Iris pigment epithelial cell (primary cell): ENCODE measurements at regions not wholly inside any gene's neighbourhood (a gene's known extent, or its start where the extent isn't known, plus 50 kb on each side); places are given as distances from the start of the nearest gene placed in this dataset.

ENCODE experiments used
- DNase-seq: peaks from one replicate; pipeline ENCODE4 v3.0.0-alpha.2; 2011; ENCODE audit warnings: low read depth

DNA sequence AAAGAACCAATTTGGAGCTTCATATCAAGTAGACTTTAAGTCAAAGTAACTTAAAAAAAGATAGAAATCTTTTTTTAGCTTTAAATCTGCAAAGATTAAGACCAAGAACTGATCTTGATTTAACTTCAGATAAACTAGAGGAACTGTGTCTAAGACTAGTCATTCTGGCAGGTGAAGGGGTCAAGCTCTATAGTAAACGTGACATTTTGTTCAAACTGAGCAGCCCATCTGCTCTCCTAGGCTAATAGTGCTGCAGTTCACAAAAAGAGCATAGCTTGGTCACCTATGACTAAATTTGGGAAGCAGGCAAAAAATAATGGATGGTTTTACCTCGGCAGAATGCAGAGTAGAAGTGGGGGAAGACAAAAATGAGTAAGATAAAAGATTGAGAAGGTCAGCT lies 168.8 kb upstream of the ALCAM start:
- DNase-seq, result no peak

DNA sequence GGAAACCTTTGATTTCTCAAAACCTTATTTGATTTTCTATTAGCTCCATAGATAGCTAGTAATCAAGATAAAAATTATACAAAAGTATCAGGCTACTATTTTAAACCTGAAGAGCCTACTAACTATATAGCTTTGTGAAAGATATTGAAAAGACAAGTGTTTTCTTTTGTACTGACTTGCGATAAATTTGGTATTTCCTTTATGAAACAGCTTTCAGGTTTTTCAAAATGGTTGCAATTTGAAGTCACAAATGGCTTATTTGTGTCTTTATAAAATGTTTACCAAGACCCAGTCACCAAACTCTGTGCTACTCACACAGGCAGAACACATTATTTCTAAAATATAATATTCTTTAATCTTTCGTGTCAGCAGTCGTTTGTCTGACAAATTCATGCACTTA lies 167.5 kb upstream of the ALCAM start:
- no peak for DNase-seq

DNA sequence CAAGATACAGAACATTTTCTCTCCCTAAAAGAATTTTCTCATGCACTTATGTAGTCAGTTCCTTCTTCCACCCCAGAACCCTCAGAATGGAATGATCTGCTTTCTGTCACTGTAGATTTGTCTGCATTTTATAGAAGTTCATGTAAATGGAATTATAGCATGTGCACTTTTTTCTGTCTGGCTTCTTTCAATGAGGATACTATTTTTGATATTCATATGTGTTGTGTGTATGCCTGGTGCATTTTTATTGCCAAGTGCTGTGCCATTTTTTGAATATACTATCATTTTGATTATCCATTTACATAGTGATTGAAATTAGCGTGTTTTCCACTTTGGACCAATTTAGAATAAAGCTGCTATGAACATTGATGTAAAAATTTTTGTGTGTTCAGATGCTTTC lies 156.6 kb upstream of the ALCAM start:
- DNase-seq, result no peak

DNA sequence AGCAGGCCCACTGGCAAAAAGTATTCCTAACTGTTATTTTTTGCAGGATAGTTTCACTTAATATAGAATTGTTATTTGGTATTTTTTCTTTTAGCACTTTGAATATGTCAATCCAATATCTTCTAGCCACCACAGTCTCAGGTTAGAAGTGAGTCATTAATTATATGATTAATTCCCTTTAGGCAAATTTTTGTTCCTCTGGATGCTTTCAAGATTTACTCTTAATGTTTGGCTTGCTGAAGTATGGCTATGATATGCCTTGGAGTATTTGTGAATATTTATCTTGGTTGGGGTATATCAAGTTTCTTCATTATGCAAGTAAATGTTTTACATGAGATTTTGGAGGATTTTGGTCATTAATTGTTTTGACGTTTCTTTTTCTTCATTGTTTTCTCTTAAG lies 152.1 kb upstream of the ALCAM start:
- DNase-seq, result no peak

DNA sequence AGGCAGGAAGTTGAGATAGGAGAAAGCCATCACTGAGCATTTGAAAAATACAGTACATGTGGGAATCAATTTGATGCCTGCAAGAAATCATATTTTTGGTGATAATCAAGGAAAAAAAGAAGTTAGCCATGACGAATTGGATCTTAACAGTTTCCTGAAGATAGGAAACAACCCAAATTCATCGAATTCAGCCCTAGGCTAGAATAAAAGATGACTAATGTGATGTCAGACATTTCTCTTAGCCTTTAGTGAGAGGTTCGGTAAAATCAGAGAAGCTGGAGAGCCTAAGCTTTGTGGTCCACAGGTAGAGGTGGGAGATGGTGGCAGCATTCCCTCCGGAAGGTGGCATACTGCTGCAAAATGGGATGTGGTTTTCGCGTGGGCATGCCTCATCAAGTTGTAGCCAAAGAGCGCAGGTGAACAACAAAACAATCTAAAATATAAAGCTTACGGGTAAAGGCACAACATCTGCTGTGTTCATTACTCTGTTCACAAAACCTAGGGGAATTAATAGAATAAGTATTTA lies 144.1 kb upstream of the ALCAM start:
- no peak for DNase-seq

DNA sequence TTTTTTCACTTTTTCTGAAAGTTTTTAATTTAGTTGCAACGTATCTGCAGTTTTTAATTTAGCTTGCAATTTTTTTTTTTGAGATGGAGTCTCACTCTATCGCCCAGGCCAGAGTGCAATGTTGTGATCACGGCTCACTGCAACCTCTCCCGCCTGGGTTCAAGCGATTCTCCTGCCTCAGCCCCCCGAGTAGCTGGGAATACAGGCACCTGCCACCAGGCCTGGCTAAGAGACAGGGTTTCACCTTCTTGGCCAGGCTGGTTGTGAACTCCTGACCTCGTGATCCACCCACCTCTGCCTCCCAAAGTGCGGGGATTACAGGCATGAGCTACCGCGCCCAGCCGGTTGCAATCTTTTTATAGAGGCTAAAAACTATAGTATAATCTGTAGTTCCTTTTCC lies 142.9 kb upstream of the ALCAM start:
- DNase-seq, result no peak

DNA sequence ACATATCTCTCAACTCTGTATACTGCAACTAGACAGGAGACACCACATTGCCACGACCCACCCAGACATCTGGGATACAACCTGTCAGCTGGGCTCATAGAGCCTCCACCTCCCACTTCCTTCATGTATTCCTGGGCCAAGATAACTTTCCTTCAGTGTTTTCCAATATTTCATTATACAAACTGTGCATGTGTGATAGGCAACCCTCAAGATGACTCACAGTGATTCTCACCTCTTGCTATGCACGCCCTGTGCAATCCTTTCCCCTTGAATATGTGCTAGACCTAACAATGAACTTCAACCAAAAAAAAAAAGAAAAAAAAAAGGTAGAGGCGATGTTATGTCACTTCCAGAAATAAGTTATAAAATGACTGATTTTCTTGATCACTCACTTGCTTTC lies 138.0 kb upstream of the ALCAM start:
- peak; percentile 25 for DNase-seq

DNA sequence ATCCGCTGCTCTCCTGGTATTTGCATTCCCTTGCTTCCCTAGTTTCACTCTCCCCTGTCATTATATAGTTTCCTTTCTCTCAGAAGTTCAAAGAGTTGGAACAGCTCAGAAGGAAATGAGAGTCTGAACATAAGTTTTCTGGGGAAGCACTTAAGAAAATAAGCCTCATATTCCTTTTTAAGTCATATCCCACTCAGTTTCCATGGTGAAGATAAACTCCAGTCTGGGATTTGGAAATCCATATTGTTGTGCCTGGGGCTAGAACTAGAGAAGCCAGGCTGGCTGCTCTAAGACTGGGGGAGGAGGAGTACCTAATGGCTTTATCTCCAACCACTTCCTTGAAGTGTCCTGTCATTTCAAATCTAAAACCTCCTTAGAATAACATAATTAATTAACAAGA lies 134.2 kb upstream of the ALCAM start:
- DNase-seq, result no peak

DNA sequence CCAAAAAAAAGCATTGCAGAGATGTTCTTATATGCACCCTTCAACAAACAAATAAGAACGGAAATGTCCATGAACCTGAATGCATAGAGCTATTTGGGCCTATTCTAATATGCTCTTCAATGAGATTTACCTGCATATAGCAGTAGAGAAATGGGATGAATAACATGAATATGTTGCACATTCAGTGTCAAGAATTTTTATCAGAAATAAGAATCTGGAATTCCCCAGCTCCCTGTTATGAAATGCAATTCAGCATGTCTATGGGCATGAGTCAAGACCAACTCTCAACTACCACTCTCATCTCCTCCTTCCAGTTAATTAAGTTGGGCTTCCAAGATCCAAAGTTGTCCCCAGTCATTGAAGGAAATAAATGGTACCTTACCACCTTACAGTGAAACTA lies 133.7 kb upstream of the ALCAM start:
- peak; percentile 56 for DNase-seq

DNA sequence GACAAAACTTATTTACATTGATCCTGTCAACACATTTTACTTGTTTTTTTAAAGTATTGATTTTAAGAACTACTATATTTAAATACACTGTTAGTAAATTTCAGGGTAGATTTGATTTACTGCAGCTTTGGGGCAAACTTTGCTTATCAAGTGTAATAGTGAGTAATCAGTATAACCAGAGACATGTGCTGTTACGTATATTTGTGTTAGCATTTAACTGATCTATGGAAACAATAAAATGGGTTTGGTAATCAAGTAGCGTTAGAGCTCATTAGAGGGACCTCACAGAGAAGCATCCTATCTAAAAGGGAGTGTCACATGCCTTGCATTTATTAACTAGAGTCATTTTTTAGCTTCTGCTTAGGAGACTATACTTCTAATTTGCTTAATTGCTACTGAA lies 131.5 kb upstream of the ALCAM start:
- DNase-seq, result no peak

DNA sequence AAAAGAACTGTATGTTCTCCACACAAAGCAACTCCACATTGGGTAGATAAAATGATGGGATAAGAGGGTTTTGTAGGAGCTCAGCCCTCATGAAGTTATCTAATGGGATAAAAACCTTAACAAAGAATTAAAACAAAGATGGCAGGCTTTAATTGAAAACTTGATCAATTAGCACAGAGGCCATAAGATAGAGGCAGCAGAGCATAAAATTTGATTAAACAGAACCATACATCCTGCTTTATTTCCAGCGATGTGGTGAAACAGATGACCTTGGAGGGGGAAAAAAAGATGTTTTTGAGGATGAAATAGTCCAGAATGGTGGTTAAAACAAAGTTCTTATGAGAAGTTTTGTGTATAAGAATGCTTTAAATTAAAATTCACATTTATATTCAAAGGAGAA lies 130.9 kb upstream of the ALCAM start:
- DNase-seq, result no peak

DNA sequence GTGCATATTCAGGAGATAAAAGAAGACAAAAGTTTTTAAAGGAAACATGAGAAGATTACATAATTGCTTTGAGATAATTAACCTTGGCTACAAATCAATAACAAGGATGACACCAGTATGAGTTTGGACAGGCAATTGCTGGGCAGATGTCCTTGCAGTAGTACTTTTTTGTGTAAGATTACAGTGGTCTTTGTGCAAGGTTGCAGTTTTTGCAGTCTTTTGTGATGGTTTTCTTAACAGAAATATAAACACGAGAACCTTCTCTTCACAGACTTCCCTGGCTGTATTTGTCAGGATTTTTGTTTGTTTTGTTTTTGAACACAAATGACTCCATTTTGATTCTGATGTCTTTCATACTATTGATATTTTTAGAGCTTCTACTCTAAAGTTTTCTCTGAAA lies 128.3 kb upstream of the ALCAM start:
- no peak for DNase-seq

DNA sequence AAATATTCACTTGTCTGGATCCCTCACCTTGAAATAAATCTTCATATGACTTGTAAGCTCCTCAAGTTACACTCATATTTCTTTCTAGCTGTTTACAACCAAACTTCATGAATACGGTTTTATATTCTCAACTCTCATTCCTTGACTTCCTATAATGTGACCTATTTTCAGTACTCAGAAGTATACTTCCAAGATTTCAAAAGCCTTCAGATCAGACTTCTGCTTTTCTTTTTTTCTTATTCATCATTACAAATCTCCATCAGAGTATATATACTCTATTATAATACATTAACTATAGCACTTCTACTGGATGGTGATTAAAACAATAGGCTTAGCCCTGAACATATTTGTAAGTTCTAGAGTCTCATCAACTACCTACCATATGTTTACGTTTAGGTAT lies 123.6 kb upstream of the ALCAM start:
- no peak for DNase-seq

DNA sequence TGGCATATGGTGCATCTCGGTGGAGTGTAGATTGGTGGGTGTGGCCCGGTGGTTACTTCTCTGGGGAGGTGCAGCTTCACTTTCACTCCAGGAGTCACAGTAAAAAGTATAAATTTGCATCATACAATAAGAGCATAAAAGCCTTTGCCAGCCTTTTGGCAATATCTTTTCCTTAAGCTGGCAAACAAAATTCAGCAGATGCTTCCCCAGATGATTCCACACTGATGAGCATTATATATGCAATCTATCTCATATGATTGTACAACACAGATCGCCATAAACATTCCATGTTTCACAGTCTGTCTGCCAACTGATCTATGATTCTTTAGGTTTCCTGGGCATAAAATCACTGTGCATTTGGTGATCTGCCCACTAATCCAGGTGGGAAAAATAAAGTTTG lies 120.2 kb upstream of the ALCAM start:
- DNase-seq, result no peak

DNA sequence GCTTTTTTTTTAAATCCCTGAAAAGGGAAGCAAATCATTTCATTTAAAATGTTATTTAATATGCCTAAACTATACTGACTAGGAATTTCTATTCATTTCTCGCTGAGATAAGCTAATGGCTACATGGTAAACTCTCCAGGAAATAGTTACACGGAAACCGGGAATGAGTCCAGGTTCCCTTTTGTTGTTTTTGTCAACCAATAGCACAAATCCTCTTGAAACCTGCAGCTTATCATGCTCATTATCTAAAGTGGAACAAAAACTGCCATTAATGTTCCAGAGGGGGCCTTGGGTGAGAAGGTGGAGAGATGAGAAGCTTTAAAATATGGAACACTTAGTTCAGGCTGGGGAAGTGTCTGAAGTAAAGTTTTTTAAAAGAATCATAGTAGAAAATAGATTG lies 113.5 kb upstream of the ALCAM start:
- DNase-seq, result peak; percentile 23

DNA sequence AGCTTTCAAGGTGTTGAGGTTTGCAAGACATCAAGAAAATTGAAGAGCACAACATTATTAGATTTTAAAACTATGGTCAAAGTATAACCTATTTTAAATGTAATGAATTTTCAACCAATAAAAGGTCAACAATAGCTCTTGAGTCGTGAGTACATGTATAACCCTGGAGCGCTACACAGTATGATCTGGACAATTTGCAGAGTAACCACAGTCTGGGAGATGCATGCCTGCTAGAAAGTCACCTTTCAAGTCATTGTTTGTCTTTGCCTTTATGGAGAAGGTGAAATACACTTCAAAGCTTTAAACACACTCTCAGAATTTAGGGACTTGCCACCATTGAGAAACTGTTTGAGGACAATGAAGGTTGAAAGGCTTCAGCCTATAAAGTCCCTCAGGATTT lies 112.6 kb upstream of the ALCAM start:
- DNase-seq, result no peak

DNA sequence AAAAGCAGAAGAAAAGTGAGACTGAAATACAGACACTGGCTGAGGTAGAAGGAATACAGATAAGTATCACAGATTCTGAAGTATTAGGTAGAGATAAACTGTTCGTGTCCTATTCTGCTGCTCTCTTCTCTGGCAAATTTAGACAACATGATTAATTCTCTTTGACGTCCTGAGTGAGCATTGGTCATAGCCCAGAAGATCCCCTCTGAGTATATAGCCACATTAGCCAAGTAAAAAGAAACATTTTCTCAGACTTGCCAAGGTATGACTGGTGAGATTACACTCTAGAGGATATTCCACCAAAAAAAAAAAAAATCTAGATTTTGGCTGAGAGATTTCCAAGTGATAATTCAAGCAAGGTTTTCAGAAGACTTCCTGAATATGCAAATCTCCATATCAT lies 111.4 kb upstream of the ALCAM start:
- DNase-seq, result peak; percentile 25

DNA sequence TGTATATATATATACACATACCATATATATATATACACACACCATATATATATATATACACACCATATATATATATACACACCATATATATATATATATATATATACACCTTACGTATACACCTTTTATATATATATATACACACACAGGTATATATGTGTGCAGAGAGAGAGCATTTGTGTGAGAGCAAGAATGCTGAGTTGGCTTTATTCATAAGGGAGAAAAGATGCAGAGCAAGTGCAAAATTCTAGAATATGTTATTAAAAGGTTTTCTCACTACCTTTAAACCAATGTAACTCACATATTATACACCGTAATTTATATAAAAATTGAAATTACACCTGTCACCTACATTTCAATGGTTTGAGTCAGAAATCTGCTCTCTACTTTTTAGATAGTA lies 107.2 kb upstream of the ALCAM start:
- DNase-seq, result no peak

DNA sequence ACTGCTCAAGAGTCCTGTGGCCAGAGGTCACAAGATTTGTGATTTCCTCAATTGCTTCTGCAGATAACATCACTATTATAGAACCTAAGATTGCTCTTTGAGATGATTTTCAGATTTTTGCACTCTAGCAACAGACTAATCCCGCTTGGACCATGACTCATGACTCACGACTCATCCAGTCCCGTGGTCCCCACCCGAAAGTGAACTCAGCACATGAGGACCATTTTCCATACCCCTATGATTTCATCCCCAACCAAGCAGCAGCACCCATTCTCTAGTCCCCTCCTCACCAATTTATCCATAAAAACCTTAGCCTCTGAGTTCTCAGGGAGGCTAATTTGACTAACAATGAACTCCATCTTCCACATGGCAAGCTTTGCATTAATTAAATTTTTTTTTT lies 106.3 kb upstream of the ALCAM start:
- DNase-seq, result peak; percentile 26

DNA sequence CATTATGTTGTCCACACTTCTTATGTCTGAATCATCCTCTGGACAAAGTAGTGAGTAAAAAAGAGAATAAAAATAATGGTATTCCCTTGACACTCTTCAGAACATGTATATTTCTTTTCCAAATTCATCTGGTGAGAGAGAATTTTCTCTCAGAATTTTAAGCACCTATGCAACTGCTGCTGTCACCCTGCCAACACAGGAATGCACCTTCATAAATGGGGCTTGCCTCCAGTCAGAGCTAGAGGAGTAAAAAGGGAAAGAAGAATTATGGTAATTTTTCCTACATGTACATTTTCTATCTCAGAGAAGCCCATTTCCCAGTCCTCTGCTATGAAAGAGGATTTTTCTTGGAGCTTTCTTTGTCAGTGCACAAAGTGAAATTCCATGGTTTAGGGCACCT lies 92.2 kb upstream of the ALCAM start:
- DNase-seq, result no peak

DNA sequence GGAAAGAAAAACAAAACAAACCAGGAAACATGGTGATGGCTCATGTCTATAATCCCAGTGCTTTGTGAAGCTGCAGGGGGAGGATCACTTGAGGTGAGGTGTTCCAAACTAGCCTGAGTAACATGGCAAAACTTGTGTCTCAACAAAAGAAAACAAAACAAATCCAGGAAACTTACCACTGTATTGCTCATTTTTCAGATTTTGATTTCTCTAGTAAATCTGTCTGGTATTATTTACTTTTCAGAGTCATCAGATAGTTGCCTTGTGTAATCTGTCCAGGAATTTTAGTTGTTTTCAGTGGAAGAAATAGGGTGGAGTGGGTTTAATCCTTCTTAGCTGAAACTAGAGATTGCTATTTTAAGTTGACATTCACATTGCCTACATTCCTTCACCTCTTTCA lies 91.8 kb upstream of the ALCAM start:
- peak; percentile 84 for DNase-seq

DNA sequence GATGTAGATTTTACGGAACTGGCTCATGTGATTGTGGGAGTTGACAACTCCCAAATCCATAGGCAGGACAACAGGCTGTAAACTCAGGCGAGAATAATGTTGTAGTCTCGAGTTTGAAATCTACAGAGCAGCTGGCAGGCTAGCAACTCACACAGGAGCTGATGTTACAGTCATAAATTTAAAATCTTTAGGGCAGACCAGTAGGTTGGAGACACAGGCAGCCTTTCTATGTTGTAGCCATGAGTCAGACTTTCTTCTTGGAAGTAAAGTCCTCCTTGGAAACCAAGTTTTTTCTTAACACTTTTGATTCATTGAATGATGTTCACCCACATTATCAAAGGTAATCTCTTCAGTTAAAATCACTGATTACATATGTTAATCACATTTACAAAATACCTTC lies 89.1 kb upstream of the ALCAM start:
- peak; percentile 60 for DNase-seq

DNA sequence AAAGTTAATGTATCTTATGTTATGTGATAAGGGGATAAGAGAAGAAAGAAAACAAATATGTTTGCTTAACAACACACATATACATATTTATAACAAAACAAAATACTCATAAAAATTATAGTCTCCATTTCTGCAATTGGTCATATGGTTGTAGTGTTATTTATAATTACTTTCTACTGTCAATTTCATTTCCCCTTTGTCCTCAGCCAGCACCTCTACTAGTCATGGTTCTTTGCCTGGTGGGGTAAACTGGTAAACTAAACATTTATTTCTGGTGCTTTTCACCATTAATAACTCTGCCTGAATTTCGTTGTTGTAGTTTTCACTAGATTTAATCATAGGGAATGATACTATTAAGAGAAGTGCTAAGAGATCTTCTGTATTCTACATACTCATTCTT lies 88.0 kb upstream of the ALCAM start:
- DNase-seq, result no peak

DNA sequence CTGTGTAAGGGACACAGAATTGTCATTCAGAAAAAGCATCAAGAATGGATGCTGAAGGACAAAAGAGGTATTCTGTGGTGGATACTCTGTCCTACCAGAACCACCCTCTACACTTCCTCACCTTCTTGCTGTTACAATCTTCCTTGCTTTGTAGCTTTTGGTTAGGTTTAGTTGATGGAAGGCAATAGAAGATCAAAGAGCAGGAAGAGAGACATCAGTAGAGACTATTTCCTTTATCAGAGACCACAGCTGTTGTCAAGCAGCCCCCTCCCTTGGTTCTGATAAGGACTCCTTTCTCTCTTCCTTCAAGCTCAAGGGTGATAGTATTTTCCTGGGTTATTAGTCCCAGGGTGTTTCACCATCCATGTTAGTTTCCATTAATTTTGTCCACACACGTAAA lies 84.7 kb upstream of the ALCAM start:
- no peak for DNase-seq

DNA sequence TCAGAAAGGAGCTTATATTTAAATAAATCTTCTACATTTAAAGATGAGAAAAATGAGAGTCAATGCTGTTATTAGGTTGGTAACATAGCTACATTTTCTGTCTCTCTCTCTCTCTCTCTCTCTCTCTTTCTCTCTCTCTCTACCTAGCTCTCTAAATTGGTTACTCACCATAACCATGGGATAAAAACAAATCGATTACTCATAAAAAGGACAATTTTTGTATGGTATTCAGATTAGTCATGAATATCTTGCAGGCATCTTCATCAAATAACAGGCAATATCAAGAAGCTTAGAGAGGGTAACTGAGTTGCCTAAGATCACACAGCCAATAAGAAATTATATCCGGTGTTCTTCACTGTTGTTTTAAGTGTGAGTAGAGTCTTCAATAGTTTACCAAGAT lies 81.8 kb upstream of the ALCAM start:
- peak; percentile 14 for DNase-seq
